K562 (cell line): ENCODE measurements at regions not wholly inside any gene's neighbourhood (a gene's known extent, or its start where the extent isn't known, plus 50 kb on each side); places are given as distances from the start of the nearest gene placed in this dataset.

ENCODE experiments used
- EZH2 ChIP-seq: IDR thresholded peaks from 2 replicates; pipeline ENCODE4 v1.6.1; 2012; ENCODE audit warnings: low read depth, mild to moderate bottlenecking, inconsistent platforms, low read length, borderline replicate concordance
- MAFK ChIP-seq: IDR thresholded peaks from 2 replicates; pipeline ENCODE4 v1.6.1; 2011; ENCODE audit warnings: low read length, improper control_type of control experiment
- POLR2A ChIP-seq: fragments of 450-650 bp; conservative IDR thresholded peaks from 2 replicates; pipeline ENCODE4 v1.6.1; 2016
- RBFOX2 ChIP-seq: fragments of 200-400 bp; formaldehyde crosslinking; IDR thresholded peaks from 2 replicates; pipeline ENCODE4 v1.6.1; 2017; ENCODE audit warnings: low read depth, mild to moderate bottlenecking, low read length, moderate library complexity

DNA sequence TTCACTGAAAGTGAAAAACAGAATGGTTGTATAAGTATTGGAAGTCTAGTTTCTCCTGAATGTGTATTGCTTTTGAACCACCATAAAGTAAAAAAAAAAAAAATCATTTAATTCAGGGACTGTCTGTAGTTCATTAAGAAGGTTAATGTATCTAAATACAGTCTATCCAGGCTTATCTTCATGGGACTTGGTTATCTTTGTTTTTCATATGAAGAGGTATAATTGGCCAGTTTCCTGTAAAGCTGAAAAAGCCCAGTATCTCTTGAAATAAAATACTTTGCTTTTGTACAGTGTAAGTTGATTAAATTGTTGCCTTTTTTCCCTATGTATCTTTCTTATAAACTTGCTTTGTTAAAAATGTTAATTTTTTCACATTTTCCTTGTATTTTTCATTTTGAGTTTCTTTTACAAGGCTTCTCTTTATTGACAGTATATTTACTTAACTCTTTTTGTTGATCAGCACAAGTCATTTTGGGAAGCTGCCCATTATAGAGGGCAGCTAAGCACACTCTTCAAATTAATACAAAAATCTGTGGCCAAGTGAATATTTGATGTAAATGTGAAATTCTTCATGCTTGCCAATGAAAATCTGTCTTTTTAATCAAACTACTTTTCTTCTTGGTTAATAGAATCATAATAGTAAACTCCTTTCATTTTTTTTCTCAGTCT is 156.0 kb downstream of the TMTC3 start:
- TF ChIP-seq MAFK (no peak), EZH2 (no peak), POLR2A (no peak), RBFOX2 (no peak)
